Fibroblast of the aortic adventitia (primary cell): ENCODE measurements at regions not wholly inside any gene's neighbourhood (a gene's known extent, or its start where the extent isn't known, plus 50 kb on each side); places are given as distances from the start of the nearest gene placed in this dataset.

Experiments used
- DNase-seq: peaks from one replicate; pipeline ENCODE4 v3.0.0-alpha.2; 2010; ENCODE audit warnings: low read depth
- H3K4me3 ChIP-seq: 2 replicates; pipeline ENCODE4 v1.5.1; 2011; ENCODE audit warnings: low read depth, mild to moderate bottlenecking, control low read depth, low read length, moderate library complexity
- CTCF ChIP-seq: IDR thresholded peaks from 2 replicates; pipeline ENCODE4 v1.5.1; 2011; ENCODE audit warnings: mild to moderate bottlenecking, low read length, control low read depth, inconsistent platforms; ENCODE audit not compliant: insufficient read depth

- no peak overlapping the region for H3K4me3 ChIP-seq
- DNase-seq, result peak; percentile 15
- TF ChIP-seq CTCF, result no peak
Measured at GRCh38 chr12:5138845-5139244, 95.2 kb downstream of the KCNA5 start.

- H3K4me3 ChIP-seq, result no peak overlapping the region
- no peak for TF ChIP-seq CTCF
- no peak for DNase-seq
Measured at GRCh38 chr12:5139751-5140150, 96.1 kb downstream of the KCNA5 start.

- no peak for TF ChIP-seq CTCF
- no peak for DNase-seq
- H3K4me3 ChIP-seq, result no peak overlapping the region
Measured at GRCh38 chr12:5140190-5140589, 96.5 kb downstream of the KCNA5 start.

GRCh38 chr12:5148880-5149279 lies 105.2 kb downstream of the KCNA5 start:
- TF ChIP-seq CTCF, result no peak
- DNase-seq, result no peak
- H3K4me3 ChIP-seq, result no peak overlapping the region

GRCh38 chr12:5154091-5154490 lies 110.4 kb downstream of the KCNA5 start:
- H3K4me3 ChIP-seq, result no peak overlapping the region
- DNase-seq, result no peak
- no peak for TF ChIP-seq CTCF

- H3K4me3 ChIP-seq, result no peak overlapping the region
- TF ChIP-seq CTCF, result no peak
- DNase-seq, result no peak
Measured at GRCh38 chr12:5155866-5156265, 112.2 kb downstream of the KCNA5 start.

GRCh38 chr12:5160827-5161226 lies 117.1 kb downstream of the KCNA5 start:
- no peak for TF ChIP-seq CTCF
- no peak for DNase-seq
- H3K4me3 ChIP-seq, result no peak overlapping the region
